Thyroid gland (tissue), 4 donors: ENCODE measurements at regions not wholly inside any gene's neighbourhood (a gene's known extent, or its start where the extent isn't known, plus 50 kb on each side); places are given as distances from the start of the nearest gene placed in this dataset.

Source experiments
- DNase-seq, 2 donors: peaks; one replicate each; pipeline ENCODE4 v3.0.0-alpha.2; 2019
- H3K27ac ChIP-seq, 3 donors: fragments of 200-600 bp; sonication (generic); 1 replicate in 2 of 3; 2 replicates in 1 of 3; pipeline ENCODE4 v1.5.1; 2016 to 2019; ENCODE audit warnings: mild to moderate bottlenecking in 1 of 3, moderate library complexity in 1 of 3
- H3K27me3 ChIP-seq: fragments of 200-600 bp; sonication (generic); one replicate; pipeline ENCODE4 v1.5.1; 2019
- H3K36me3 ChIP-seq, 2 donors: fragments of 200-600 bp; sonication (generic); one replicate each; pipeline ENCODE4 v1.5.1; 2016 to 2019
- H3K4me1 ChIP-seq, 2 donors: fragments of 200-600 bp; sonication (generic); one replicate each; pipeline ENCODE4 v1.5.1; 2017 to 2019
- H3K4me3 ChIP-seq, 3 donors: fragments of 200-600 bp; sonication (generic); replicated peaks in 1 of 3; 1 replicate in 2 of 3; 2 replicates in 1 of 3; pipeline ENCODE4 v1.5.1; 2016; ENCODE audit warnings: mild to moderate bottlenecking in 1 of 3
- H3K9me3 ChIP-seq: fragments of 200-600 bp; sonication (generic); one replicate; pipeline ENCODE4 v1.5.1; 2017
- POLR2A ChIP-seq, 2 donors: fragments of 450-650 bp; IDR thresholded peaks; one replicate each; pipeline ENCODE4 v1.6.1; 2017; ENCODE audit warnings: antibody characterized with exemption in 2 of 2, mild to moderate bottlenecking in 2 of 2, moderate library complexity in 1 of 2
- WGBS, 2 donors: methylation state at CpG; one replicate each; pipeline ENCODE4 v1.1.5; 2017; 5-methylcytosine and 5-hydroxymethylcytosine counted together
- intact Hi-C: fragments of 100-400 bp; cut with DNase I; formaldehyde crosslinking; loops from one replicate; pipeline ENCODE4 v1.15.1; 2023
- TF ChIP-seq, protein P1 (sequence below), 6 experiments: fragments of 200-600 bp in 3 of 6; fragments of 450-650 bp in 3 of 6; sonication (generic) in 3 of 6; IDR thresholded peaks; one replicate each; pipeline ENCODE4 v1.5.1; 2016 to 2019; ENCODE audit warnings: antibody characterized with exemption in 6 of 6, mild to moderate bottlenecking in 2 of 6, inconsistent platforms in 1 of 6, moderate library complexity in 1 of 6

DNA sequence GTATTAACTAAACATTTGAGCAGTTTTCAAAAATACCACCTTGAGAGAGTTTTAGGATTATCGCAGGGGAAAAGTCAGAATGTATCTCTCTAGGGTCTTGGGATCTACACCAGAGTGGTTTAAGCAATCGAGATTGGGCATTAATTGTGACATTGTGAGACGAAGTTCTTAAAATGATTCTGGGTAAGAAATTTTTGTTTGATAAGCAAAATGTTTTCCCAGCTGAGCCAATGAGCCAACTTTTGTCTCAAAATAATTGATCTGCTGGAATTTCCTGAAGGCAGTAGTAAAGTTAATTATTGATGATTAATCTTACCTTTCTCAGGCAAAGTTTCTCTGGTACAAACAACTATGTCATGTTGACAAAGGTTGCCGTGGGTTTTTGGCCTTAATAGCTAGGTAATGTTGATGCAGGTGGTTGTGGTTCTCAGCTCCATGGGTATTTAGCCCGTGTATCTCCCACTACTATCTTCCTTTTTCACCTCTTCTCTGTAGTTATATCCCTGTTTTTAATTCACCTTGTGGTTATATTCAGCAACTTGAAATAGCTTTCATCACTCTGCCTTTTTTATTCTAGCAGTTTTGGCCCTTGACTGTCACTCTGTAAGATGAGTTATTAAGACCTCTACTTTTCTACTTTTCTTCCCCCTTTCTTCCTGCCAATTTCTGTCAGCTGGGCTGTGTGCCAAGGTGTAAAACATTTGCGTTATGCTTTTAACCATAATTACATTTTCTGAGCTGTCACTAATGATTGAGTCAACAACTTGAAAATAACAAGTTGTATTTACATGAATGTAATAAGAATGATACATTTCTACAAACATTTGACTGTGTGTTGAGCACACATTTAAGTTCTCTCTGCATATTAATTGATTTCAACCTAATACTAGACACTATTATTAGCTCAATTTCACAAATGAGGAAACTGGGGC is 368.3 kb upstream of the BTBD3 start:
- TF ChIP-seq, protein P1, sequence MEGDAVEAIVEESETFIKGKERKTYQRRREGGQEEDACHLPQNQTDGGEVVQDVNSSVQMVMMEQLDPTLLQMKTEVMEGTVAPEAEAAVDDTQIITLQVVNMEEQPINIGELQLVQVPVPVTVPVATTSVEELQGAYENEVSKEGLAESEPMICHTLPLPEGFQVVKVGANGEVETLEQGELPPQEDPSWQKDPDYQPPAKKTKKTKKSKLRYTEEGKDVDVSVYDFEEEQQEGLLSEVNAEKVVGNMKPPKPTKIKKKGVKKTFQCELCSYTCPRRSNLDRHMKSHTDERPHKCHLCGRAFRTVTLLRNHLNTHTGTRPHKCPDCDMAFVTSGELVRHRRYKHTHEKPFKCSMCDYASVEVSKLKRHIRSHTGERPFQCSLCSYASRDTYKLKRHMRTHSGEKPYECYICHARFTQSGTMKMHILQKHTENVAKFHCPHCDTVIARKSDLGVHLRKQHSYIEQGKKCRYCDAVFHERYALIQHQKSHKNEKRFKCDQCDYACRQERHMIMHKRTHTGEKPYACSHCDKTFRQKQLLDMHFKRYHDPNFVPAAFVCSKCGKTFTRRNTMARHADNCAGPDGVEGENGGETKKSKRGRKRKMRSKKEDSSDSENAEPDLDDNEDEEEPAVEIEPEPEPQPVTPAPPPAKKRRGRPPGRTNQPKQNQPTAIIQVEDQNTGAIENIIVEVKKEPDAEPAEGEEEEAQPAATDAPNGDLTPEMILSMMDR (IDR thresholded peaks at IDR 0.05), result no peak
- no peak for DNase-seq
- intact Hi-C loops, result loop anchor here (10.0 kb wide), 1 partner anchor 995 kb away; no protein-coding TSS in a partner anchor
- no peak overlapping the region for H3K27ac ChIP-seq
- H3K4me3 ChIP-seq, result no peak overlapping the region
- WGBS, 2 donors, result 76 to 79% methylated on average over 6 of the region's 6 CpGs
- H3K9me3 ChIP-seq, result no peaks in the 10 kb centered on the region
- no peaks in the 10 kb centered on the region for H3K27me3 ChIP-seq
- H3K36me3 ChIP-seq, result no peaks in the 10 kb centered on the region
- no peaks in the 10 kb centered on the region for H3K4me1 ChIP-seq

GRCh38 chr20:11550657-11551338 is 366.9 kb upstream of the BTBD3 start:
- H3K4me1 ChIP-seq, result no peaks in the 10 kb centered on the region
- H3K27ac ChIP-seq, result no peak overlapping the region
- DNase-seq, result no peak
- intact Hi-C loops, result no loop called here
- H3K4me3 ChIP-seq, result no peak overlapping the region
- H3K27me3 ChIP-seq, result no peaks in the 10 kb centered on the region
- H3K36me3 ChIP-seq, result no peaks in the 10 kb centered on the region
- TF ChIP-seq, protein P1 (IDR thresholded peaks at IDR 0.05), result no peak
- TF ChIP-seq POLR2A (IDR thresholded peaks at IDR 0.05), result no peak
- H3K9me3 ChIP-seq, result no peaks in the 10 kb centered on the region
- WGBS, 2 donors, result 86 to 91% methylated on average over 8 of the region's 8 CpGs

DNA sequence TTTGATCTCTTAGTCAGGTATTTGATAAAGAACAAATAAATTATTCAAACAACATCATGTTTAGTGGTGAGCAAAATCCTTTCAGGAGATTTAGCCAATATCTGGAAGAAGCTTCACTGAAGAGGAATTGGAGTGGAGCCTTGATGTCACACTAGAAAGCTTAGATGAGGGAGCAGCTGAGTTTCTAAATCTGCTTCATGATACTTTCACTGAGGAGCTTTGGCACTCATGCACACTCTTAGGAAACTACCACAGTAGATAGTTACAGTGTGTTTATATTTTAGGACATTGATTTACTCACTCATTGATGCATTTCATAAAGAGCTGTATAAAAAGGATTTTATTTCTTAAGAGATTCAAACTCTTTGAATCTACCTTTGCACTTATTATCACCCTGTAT is 366.2 kb upstream of the BTBD3 start:
- intact Hi-C loops, result no loop called here
- no peak for TF ChIP-seq POLR2A (IDR thresholded peaks at IDR 0.05)
- TF ChIP-seq, protein P1 (IDR thresholded peaks at IDR 0.05), result no peak
- Histone ChIP-seq H3K27ac (no peak overlapping the region), H3K4me1 (no peaks in the 10 kb centered on the region), H3K4me3 (no peak overlapping the region), H3K9me3 (no peaks in the 10 kb centered on the region), H3K27me3 (no peaks in the 10 kb centered on the region), H3K36me3 (no peaks in the 10 kb centered on the region)
- DNase-seq, result no peak

GRCh38 chr20:11553603-11554002 is 364.1 kb upstream of the BTBD3 start:
- Histone ChIP-seq H3K4me3 (no peak overlapping the region), H3K27me3 (no peaks in the 10 kb centered on the region), H3K4me1 (no peaks in the 10 kb centered on the region), H3K9me3 (no peaks in the 10 kb centered on the region), H3K27ac (no peak overlapping the region), H3K36me3 (no peaks in the 10 kb centered on the region)
- no peak for DNase-seq
- 71 to 86% methylated on average over 4 of the region's 4 CpGs for WGBS, 2 donors
- intact Hi-C loops, result no loop called here
- TF ChIP-seq POLR2A (IDR thresholded peaks at IDR 0.05), result no peak
- TF ChIP-seq, protein P1 (IDR thresholded peaks at IDR 0.05), result peak in 3 of 6 experiments; percentile 15 to 24 (median 20)

DNA sequence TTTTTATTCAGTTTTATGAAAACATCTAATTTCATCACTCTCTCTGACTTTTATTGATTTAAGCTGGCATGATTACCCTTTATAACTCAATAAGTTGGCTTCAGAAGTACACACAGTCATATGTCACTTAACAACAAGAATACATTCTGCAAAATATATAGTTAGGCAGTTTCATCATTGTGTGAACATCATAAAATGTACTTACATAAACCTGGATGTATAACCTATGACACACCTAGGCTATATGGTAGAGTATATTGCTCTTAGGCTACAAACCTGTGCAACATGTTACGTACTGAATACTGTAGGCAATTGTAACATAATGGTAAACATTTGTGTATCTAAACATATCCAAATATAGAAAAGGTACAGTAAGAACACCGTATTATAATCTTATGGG is 362.2 kb upstream of the BTBD3 start:
- WGBS, 2 donors, result 91 to 95% methylated on average over 2 of the region's 2 CpGs
- no peaks in the 10 kb centered on the region for H3K36me3 ChIP-seq
- TF ChIP-seq POLR2A (IDR thresholded peaks at IDR 0.05), result no peak
- TF ChIP-seq, protein P1 (IDR thresholded peaks at IDR 0.05), result no peak
- no peak overlapping the region for H3K27ac ChIP-seq
- intact Hi-C loops, result no loop called here
- no peaks in the 10 kb centered on the region for H3K4me1 ChIP-seq
- H3K27me3 ChIP-seq, result no peaks in the 10 kb centered on the region
- H3K9me3 ChIP-seq, result no peaks in the 10 kb centered on the region
- no peak overlapping the region for H3K4me3 ChIP-seq
- DNase-seq, result no peak
